NCI-H2107 (cell line): ENCODE measurements at regions not wholly inside any gene's neighbourhood (a gene's known extent, or its start where the extent isn't known, plus 50 kb on each side); places are given as distances from the start of the nearest gene placed in this dataset.

Source experiments
- DNase-seq: peaks from one replicate; lab custom pipeline; 2025; lab: John Stamatoyannopoulos, UW

DNA sequence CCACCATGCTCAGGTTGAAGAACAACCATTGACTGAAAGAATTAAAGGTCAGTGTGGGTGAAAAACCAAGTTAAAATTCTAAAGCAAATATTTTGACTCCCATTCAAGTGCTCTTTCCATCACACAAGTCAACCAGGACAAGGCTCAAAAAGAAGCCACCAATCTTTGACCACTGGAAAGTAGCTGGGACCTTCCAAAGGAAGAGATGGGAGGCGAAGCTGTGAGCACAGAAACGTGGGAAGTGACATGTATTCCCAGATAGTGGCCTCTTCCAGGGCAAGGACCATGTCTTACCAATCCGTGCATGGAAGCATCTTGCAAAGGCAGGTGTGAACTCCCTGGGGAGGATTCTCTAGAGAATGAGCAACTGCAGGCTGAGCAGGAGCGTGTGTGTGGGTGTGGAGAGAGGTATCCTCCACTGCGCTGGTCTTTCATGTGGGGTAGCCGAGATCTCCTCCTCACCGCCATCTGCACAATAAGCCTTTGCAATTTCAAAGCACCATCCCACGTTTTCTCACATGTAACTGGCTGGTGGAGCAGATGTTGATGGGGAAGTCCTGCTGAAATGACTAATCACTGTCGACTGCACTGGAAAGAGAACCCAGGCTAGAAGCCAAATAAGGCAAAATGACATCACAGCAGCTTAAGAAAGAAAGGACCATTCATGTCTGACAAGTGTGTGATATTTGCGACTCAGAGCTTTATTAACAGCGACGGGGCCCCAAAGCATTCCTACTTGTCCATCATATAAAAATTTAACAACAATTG lies 189.4 kb upstream of the RREB1 start:
- DNase-seq = no peak

DNA sequence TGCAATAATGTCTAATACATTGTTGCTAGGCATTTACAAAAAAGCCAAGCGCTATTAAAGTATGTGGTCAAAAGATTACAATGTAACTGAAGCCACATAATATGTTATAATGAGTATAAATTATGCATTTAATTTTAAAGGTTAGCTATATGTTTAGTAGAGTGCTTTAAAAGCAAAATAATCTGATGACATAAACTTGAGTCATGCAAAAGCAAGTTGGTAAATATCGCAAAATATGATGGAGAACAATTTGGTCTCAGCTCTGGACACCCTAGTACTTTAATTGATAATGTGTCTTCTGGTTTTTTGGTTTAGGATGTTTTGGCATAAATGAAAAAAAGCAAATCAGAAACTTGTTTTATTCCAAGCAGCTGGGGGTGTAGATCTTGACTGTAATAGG lies 188.6 kb upstream of the RREB1 start:
- no peak for DNase-seq

GRCh38 chr6:6920114-6920986 lies 187.4 kb upstream of the RREB1 start:
- DNase-seq = no peak

- DNase-seq = no peak
These were observed 186.8 kb upstream of the RREB1 start for GRCh38 chr6:6920987-6921313.

DNA sequence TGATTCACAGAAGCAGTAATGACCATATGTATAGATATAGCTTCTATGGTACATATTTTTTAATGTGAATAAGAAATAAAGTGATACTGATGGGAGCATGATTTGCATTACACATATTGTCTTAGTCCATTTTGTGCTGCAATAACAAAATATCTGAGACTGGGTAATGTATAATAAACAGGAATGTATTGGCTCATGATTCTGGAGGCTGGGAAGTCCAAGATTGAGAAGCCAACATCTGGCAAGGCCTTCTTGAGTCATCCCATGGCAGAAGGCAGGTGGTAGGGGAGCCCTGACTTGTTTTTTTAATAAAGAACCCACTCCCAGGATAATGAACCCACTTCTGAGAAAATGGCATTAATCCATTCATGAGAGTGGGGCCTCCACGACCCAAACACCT lies 185.6 kb upstream of the RREB1 start:
- no peak for DNase-seq

GRCh38 chr6:6923605-6924004 lies 184.2 kb upstream of the RREB1 start:
- DNase-seq = no peak

- DNase-seq = no peak
These were observed 183.1 kb upstream of the RREB1 start for GRCh38 chr6:6924708-6925107.

DNA sequence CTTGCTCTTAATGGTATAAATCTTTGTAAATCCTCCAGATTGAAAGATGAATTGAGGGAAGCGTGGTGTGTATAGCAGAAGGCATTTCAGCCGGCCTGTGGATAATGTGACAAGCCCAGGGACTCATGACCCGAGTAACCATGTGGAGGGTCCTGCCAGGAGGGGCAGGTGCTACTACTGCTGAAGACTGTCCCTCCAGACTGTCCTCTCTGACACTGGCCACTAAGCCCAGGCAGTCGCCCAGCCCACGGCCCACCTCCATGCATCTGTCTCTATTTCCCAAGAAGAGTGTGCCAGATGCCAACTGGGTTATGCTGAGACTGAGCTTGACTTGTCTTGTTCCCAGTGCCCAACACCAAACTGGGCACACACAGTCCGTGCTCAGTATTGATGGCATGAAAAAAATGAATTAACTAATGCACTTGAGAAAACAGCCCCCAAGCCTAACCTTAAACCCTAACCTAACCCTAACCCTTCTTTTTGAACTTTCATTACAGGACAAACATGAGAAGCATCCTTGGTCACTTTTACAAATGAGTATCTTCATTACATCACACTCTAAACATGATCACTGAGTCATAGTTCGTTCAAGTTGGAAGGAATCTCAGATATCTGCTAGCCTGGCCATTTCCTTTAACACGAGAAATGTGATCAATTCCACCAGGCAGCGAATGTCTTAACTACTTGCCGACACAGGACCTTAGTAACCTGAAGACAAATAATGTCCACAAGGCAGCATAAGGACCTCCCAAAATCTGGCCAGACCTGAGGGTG lies 182.2 kb upstream of the RREB1 start:
- no peak for DNase-seq

GRCh38 chr6:6926856-6927255 lies 180.9 kb upstream of the RREB1 start:
- no peak for DNase-seq

DNA sequence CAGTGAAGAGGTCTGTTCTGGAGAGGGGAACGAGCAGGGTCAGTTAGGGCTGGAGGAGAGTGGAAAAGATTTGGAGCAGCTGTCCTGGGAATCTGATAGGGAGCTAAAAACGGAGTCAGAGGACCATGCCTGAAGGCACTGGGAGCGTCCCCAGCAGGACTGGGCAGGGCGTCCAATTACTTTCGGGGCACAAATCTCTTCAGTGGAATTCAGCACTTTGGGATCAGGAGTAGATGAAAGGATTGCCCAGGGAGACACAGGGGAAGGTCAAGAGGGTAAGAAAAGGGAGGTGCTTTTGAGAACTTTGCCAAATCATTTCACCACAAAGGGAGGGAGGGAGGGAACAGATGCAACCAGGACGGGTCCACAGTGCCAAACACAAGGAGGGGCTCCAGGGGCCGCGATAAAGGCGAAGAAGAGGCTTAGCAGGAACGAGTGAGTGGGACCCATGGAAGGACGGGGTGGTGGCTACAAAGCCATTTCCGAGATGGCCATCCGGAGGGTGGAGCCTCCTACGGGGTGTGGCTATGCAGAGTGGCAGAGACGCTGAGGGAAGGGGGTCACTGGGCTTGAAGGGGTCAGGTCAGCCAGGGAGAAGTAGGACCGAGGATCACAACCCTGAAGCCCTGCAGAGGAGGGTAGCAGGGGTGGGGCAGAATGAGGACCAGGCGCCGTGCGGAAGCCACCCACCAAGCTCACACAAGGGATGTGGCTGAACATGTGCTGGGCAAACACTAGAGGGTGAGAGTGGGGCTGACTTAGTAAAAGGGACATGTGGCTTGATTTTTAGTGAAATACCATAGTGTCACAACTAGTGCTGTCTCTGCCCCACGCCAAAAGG lies 180.0 kb upstream of the RREB1 start:
- DNase-seq = no peak

GRCh38 chr6:6930223-6930880 lies 177.4 kb upstream of the RREB1 start:
- DNase-seq = no peak

DNA sequence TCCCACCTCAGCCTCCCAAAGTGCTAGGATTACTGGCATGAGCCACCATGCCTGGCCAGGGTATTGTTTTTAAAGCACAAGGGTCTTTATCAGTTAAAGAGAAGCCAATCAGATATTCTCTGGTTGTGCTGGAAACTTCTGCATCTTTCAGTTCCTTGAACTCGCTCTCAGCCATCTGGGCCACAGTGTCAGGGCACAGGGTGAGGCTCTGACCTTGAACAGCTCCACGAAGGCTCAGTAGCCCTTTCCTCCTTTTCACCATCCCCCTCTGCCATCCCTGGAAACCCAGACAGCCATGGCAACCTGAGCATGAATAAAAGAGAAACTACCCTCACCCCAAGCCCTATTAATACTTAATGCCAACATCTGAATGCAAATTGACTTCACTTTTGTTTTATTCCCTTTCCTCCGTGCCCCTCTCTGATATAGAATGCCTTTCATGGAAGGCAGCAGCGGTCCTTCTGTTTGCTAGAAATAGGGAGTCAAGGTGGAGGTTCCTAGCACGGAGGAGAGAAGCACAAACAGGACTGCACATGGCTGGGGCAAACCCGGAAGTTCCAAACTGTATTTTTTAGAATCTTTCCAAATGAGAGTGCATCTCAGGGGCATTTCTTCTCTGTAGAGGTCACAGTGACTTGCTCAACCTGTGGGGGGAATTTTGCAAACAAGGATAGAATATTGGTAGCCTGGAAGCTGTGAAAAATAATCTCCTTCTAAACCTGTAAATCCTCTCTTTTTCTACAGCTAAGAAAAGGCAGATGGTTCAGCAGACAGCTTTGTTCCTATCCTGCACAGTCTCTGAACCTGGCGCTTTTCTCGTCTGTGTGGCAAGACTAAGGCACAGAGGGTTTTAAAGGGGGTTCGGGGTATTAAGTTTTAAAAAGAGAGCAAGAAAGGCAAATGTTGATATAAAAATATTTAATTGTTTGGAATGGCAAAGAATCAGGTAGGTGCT lies 176.4 kb upstream of the RREB1 start:
- DNase-seq = no peak

DNA sequence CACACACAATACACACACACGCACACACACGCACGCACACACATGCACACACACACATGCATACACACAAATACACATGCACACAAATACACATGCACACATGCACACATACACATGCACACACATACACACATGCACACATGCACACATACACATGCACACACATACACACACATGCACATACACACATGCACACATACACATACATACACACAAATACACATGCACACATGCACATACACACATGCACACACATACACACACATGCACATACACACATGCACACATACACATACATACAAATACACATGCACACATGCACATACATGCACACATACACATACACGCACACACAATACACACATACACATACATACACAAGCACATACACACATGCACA lies 175.4 kb upstream of the RREB1 start:
- DNase-seq = no peak

DNA sequence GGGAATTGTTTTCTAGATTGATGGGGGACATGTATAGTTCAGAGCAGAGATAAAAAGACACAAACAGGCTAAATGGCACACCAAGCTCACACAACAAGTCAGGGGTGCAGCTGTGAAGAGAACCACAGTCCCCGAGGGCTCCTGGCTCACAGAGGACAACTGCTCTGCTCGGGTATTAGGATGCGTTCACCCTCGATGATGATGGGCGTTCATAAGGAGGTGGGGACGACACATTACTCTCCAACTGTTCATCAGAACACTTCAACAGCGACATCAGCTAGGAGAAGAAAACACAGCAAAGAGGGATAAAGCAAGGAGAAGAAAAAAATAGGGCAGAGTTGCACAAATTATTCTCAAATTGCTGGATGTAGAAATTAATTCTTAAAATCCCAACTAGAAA lies 174.8 kb upstream of the RREB1 start:
- DNase-seq = no peak

DNA sequence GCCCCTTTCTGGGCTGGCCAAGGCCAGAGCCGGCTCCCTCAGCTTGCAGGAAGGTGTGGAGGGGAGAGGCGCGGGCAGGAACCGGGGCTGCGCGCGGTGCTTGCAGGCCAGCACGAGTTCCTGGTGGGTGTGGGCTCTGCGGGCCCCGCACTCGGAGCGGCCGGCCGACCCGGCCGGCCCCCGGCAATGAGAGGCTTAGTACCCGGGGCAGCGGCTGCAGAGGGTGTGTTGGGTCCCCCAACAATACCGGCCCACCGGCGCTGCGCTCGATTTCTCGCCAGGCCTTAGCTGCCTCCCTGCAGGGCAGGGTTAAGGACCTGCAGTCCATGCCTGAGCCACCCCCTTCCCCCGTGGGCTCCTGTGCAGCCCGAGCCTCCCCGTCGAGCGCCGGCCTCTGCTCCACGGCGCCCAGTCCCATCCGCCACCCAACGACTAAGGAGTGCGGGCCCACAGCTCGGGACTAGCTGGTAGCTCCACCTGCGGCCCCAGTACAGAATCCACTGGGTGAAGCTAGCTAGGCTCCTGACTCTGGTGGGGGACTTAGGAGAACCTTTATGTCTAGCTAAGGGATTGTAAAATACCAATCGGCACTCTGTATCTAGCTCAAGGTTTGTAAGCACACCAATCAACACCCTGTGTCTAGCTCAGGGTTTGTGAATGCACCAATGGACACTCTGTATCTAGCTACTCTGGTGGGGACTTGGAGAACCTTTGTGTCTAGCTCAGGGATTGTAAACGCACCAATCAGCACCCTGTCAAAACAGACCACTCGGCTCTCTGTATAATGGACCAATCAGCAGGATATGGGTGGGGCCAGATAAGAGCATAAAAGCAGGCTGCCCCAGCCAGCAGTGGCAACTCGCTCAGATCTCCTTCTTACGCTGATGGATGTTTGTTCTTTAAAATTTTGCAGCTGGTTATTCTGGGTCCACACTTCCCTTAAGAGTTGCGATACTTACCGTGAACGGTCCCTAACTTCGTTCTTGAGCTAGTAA lies 167.4 kb upstream of the RREB1 start:
- no peak for DNase-seq

GRCh38 chr6:6941201-6941600 lies 166.6 kb upstream of the RREB1 start:
- no peak for DNase-seq

DNA sequence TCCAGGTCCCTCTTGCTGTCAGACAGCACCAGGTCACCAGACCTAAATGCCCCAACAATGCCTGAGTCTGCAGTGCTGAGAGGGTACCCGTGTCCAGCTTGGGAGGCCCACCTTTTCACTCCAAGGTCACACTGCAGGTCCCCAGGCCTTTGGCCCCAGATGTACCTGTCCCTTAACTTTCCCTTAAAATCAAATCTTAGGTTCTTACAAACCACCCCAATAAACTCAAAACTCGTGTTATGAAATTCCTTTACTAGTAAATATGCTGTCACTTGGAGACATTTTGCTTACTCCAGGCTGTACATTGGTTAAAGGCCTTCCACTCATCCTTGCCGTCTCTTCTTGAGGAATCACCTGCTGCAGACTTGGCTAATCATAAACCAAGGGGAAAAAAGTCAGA lies 165.7 kb upstream of the RREB1 start:
- no peak for DNase-seq

- DNase-seq = peak; percentile 65
These were observed 164.9 kb upstream of the RREB1 start for GRCh38 chr6:6942831-6943230.

DNA sequence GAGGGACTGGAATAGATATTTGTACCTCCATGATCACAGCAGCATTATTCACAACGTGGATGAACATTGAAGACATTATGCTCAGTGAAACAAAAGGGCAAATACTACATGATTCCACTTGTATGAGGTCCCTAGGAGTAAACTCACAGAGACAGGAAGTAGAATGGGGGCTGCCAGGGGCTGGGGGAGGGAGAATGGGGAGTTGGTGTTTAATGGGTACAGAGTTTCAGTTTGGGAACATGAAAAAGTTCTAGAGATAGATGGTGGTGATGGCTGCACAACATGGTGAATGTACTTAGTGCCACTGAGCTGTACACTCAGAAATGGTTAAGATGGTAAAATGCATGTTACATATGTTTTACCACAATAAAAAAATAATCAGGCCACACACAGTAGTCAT lies 164.3 kb upstream of the RREB1 start:
- DNase-seq = no peak
